GM18499 (cell line): ENCODE measurements at regions not wholly inside any gene's neighbourhood (a gene's known extent, or its start where the extent isn't known, plus 50 kb on each side); places are given as distances from the start of the nearest gene placed in this dataset.

ENCODE experiments used
- ATAC-seq: cut with Tn5 transposase; IDR thresholded peaks from one replicate; pipeline ENCODE4 v1.9.1; 2021; ENCODE audit warnings: moderate number of reproducible peaks; ENCODE audit not compliant: insufficient read depth, unreplicated experiment

DNA sequence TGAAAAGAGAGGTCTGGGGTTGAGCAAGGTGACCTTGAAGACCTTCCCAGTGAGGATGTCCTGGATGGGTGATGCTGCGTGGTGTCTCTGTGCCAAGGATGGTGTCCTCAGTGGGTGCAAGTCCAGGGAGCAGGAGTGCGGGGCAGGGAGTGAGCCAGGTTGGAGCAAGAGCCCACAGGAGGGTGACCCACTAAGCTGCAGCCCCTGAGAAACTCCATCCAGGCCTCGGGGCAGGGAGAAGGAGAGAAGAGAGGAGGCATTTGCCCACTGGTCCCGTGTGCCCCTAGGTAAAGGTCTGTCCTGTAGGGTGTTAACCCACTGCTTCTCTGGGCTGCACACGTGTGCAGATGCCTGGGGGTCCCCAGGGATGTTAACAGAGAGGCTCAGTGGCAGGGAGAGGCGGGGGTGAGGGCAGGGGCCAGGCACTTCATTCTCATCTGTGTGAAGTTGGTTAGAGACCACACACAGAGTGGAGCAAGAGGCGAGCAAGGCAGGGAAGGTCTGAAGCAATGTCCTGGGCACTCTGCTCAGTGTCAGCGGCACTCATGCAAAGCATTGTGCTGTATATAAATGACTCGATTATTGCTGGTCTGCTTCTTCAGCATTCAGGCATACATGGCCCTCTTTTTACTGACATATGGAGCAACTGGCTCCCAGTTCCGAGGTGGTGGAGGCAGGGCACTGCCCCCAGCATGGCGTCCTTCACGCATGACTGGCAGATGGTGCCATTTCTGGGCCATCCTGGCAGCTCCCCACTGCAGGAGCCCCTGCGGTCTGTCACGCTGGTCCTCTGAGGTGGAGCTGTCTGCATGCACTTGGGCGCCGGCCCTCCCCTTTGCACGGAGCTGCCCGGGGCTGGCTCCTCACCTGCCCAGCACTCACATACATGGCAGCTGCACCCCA, 117.2 kb upstream of the HS6ST1 start:
- ATAC-seq, result no peak

DNA sequence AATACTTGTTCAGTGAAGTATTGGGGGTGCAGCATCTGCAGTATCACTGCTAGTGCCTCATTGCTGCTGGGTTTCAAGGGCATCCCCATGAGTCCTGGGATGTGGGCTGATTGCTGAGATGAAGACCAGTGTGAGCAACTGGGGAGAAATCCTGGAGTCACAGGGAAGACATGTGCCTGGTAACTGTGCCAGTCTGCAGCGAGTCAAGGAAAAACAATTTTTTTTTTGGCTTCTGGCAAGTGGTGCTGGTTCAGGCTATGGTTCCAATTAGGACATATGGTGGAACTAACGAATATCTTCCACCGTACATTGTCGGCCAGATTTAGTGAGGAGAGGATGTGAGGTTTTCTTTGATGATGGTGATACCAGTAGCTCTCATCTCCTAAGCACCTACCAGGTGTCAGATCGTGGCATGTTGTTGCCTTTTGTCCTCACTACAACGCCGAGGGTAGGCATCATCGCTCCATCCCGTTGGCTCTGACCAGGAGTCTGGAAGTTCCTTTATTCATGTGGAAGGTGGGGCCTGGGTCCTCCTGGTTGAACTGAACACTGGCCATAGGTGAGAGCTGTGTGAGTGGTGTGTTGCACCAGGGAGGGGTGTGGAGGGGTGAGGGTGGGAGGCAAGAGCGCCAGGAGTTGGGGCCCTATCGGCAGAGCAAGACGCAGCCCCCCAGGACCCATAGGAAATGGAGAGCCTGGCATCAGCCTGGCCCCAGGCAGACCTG, 118.0 kb upstream of the HS6ST1 start:
- ATAC-seq, result no peak

DNA sequence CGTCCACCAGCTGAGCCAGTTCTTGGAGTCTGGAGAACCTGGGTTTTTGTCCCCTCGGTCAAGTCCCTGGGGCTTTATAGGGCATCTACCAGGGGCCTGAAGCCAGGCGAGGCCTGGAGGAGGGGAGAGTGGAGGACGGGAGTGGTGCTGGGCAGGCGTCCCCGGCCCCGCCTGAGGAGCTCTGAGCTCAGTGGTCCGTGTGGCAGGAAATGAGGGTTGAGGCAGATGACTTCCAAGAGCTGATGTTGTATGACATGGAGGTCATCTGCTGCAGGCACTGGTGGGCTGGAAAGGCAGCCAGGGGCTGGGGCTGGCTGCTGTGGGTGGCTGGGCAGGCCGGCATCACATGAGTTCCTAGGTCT, 118.5 kb upstream of the HS6ST1 start:
- ATAC-seq, result no peak

DNA sequence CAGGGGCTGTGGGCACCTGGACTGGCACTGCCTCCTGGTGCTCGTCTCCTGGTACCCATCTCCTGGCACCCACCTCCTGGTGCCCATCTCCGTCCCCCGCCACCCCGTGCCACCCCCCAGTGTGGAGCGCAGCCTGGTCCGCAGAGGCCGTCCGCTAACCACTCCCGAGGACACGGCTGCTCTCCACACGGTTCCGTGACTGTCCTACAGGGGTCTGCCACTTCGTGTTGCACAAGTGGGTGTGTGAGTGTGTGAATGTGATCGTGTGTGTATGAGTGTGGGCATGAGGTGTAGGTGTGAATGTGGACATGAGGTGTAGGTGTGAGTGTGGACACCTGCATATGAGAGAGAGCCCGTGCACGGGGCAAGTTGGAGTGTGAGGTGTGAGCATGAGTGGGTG, 119.4 kb upstream of the HS6ST1 start:
- ATAC-seq, result no peak

DNA sequence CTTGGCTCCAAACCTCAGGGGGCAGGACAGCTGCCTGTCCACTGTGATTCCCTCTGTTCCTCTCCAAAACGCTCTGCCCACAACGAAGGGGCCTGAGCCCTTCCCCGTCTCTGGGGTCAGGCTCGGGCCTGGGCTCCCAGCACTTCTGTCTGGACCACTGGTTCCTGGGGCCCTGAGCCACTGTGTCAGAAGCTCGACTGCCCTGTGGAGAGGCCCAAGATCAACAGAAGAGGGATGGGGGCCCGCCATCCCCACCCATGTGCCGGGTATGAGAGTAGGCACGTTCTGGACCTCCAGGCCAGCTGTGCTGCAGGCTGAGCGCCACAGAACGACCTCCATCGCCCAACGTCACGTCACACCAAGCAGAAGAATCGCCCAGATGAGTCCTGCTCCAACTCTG, 119.9 kb upstream of the HS6ST1 start:
- no peak for ATAC-seq

DNA sequence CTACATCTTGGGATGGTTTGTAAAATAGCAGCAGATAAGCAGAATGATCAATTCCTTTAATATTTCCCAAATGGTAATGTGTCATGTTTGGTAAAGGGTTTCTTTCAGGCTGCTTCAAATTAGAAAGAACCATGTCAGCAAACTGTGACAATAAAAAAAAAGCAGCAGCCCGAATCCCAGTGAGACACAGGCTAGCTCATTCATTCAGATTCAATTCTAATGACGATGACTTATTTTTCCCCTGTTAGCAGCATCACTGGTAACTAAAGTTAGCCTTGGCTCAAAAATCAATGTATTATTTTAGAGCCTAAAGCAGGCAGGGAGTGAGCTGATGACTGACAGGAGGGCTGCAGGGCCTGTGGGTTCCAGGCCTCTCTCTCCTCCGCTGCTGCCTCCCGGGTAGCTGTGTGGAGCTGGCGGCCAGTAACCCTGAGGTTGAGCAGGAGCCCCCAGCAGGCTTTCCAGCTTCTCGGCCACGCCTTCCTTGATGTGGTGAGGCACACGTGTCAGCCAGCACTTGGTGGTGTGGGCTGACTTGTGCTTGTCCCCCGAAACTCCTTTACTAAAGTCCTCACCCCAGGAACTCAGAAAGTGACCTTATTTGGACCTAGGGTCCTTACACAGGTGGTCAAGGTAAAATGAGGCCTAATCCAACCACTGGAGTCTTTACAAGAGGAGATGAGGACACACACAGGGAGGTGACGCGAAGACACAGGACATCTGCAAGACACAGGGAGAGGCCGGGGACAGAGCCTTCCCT, 120.5 kb upstream of the HS6ST1 start:
- no peak for ATAC-seq

DNA sequence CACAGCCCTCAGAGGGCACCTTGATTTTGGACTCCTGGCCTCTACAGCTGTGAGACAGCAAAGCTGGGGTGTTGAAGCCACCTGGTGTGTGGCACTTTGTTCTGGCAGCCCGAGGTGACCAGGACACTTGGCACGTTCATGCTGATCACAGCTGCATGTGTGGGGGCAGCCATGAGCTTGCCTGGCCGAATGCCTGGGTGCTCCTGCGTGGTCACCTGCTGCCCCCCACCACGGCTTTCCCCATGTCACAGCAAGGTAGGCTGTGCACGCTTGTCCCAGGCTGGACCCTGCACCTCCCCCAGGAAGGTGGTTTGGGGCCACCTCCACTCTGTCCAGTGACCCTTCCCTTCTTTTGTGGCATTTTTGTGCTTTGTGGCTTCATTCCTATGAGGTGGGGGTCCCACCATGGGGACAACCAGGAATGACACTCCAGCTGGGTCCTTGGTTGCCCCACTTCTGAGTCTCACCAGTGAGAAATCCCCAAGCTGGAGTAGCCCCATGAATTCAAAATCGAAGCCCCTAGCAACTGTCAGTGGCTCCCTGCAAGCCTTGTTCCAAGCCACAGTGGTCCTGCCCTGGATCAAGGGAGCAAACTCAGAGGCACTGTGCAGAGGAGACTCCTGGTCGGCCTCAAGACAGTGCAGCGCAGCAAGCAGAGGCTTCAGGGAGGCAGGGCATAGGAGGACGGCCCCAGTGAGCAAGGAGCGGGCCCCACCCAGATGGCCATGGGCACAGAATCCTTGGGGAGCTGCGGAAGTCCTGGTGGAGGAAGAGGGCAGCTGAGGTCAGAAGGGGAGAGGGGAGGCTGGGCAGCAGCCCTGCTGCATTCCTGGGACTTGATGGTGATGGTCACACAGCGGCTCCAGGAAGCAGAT, 121.4 kb upstream of the HS6ST1 start:
- ATAC-seq, result no peak

DNA sequence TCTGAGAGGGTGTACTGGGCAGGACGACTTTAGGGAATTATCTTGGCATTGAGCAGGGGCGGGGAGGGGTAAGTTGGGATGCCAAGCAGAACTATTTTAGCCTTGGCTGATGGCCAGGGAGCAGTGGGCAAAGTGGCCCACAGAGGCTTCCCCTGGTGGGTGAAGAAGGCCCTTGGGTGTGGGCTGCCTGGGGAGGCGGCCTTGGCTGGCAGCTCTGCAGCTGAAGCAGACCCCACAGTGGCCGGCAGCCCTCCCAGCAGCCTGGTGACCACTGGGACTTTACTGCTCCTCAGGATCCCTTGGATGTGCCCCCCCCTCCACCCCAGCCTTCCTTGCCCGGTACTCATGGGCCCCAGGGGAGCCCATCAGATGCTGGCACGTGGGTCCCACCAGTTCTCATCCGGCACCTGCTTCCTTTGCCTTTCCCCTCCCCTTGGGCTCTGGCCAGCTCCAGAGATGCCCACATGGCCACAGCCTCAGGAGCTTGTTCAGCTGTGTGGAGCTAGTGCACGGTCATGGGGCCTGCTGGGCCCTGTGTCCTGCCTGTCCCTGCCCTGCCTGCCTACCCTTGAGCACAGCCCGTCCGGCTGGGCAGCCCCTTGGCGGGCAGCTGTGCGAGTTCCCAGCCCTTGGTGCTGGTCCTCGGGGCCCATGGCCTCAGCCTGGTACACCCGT, 122.1 kb upstream of the HS6ST1 start:
- no peak for ATAC-seq

DNA sequence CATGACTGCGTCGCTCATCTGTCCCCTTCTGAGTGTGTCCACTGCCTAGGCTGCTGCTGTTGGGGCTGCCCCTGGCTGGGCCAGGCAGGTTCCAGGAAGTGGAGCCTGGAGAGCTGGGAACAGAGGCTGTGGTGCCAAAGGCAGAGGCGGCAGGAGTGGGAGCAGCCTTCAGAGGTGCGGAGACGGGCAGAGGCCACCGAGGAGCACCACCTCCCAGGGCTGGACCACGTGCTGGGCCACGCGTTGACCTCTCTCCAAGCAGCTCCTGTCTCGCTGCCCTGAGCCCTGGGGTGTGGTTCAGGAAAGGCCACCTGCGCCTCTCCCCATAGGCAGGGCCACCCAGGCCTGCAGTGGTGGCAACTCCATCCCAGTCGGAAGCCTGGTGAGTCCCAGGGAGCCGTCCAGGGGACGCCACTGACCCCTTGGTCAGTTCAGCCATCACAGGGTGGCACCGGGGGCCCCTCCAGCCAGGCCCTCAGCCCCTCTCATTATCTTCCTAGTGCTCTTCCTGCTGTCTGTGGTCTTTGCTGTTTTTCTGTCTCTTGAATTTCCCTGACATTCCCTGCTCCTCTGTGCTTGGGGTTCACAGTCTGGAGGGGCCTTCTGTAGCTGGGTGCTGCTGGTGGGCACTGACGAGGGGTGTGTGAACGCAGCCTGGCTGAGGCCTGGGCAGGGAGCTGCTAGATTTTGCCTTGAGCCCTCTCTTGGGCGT, 122.8 kb upstream of the HS6ST1 start:
- ATAC-seq, result no peak

DNA sequence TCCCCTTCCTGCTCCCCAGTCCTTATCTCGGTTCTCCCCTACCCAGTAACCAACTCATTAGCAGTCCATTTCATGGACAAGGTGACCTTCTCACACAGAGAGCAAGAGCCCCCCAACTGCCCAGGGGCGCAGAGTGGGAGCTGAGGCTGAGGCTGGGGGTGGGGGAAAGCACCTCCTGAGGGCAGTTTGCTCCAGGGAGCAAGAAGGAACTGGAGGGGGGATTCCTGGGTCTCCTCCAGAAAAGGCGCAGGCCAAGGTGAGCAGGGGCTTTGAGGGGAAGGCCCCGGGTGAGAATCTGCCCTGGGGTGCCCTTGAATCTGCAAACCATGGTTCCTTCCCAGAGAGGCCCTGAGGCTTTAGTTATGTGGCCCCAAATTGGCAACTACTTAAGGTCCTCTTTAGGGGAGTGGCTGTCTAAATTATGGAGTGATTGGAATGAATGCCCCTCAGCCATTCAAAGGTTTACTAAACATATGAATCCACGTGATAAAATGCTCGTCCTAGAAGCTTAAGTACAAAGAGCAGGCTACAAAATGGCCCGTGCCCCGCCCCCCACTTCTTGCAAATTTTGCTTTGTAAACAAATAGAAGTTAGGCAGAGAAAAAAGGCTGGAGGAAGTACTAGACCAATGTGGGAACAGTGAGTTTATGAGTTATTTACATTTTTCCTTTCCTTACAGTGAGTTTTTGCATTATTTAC, 123.5 kb upstream of the HS6ST1 start:
- no peak for ATAC-seq

DNA sequence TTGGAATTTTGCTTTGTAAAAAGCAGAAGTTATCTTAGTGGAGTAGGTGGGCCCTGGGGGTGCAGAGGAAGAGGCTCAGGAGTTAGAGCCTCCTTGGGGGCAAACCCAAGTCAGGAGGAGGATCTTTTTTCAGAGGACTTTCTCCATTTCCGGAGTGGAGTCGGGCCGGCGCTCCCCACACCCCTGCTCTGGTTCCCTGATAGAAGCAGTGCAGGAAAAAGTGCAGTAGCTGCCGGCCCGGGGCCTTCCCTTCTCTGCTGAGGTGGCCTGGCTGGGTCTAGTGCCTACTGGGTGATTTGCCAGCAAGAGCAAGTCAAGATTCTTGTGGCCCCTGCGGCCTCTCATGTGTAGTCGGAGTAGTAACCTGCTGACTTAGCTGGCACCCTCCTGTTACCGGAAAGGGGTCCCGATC, 124.2 kb upstream of the HS6ST1 start:
- ATAC-seq, result no peak

DNA sequence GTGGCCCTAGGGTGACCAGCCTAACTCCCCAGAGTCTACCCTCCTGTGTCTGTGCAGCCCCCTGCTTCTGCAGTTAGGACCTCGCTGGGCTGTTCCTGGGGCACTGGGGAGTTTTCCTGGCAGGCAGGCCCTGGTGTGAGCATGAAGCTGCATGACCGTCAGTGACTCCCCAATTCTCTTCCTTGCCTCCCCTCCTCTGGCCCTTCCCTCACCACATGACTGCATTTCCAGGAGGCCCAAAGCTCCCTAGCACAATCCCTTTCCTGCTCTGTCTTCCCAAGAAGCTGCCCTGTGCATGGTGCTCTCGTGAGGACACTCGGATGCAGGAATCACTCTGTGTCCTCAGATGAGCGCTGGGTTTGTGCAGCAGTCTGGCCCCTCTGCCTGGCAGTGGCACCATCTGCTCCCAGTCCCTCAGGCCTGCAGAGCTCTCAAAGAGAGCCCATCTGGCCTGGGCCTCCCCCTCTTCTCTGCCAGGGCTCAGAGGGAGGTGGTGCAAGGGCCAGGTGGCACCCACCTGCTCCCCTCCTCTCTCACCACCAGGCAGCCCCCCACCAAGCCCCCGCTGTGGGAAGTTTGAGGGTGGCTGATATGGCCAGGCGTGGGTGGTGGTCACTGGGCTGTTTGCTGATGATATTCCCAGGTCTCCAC, 125.6 kb upstream of the HS6ST1 start:
- no peak for ATAC-seq

DNA sequence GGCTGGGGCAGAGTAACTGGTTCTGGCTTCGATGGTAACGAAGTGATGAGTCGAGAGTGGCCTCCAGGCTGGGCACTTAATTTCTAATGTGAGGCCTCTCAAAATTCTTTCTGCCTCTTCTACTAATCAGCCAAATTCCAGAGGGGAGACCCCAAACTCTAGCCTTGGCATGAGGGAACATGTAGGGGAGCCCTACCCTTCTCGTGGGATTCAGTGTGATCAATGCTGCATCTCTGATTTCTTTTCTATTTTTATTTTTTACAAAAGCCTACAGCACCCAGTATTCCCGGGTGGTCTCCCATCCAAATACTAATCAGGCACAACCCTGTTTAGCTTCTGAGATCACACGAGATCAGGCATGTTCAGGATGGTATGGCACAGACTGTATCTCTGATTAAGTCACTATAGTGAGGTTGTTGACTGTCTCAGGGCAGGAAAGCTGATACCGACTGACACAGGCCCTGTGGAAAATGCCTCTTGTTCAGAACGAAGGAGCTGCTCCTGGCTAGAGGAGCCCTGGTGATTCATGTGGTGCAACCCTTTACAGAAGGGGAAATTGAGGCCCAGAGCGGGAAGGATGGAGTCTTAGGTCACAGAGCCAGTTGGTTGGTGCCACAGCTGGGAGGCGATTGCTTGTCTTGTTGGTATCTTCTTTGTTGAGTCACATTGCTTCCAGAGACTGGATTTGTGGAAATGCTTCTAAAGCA, 126.3 kb upstream of the HS6ST1 start:
- ATAC-seq, result no peak

DNA sequence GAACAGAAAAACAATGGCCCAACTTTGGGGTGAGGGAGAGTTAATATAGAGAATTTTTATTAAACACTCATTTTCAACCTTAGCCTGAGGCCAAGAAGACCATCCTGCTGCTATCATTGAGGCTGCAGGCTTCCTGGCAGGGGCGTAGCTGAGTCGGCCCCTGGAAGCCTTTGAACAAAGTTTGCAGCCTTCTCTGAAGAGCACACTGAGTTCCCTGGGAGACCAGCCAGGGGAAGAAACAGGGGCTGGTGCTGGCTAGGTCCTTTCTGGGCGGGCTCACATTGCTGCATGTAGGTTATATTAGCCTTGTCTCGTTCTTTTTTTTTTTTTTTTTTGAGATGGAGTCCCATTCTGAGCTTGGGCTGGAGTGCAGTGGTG, 126.8 kb upstream of the HS6ST1 start:
- ATAC-seq, result no peak

DNA sequence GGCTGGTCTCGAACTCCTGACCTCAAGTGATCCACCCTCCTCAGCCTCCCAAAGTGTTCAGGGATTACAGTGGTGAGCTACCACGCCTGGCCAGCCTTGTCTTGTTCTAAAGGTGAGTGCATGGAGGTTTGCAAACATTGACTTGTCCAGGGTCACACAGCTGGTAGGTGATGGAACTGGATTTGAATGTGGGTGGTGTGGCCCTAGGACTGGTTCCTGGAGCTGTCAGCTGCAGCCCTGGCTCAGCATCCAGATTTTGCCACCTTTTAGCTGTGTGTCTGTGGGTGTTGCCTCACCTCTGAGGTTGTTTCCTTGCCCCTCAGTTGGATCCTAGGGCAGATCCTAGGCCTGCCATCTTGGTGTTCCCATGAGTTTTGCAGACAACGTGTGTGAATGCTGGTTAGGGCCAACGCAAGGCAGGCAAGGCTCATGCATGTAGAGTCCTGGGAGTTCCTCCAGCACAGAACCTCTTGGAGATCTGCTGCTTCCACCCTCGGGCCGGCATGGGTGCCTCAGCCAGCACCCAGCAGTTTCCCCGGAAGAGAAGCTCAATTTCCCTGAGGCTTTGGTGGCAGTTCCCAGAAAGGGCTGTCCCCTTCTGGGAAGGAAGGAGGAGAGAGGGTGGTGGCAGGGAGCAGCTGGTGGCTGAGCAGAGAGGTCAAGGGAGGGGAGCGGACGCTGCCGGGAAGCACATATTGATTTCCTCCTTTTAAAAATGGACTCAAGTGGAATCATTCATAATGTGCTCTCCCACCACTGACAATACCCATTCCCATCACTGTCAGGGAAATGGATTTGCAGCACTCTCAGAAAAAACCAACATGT, 127.6 kb upstream of the HS6ST1 start:
- no peak for ATAC-seq

DNA sequence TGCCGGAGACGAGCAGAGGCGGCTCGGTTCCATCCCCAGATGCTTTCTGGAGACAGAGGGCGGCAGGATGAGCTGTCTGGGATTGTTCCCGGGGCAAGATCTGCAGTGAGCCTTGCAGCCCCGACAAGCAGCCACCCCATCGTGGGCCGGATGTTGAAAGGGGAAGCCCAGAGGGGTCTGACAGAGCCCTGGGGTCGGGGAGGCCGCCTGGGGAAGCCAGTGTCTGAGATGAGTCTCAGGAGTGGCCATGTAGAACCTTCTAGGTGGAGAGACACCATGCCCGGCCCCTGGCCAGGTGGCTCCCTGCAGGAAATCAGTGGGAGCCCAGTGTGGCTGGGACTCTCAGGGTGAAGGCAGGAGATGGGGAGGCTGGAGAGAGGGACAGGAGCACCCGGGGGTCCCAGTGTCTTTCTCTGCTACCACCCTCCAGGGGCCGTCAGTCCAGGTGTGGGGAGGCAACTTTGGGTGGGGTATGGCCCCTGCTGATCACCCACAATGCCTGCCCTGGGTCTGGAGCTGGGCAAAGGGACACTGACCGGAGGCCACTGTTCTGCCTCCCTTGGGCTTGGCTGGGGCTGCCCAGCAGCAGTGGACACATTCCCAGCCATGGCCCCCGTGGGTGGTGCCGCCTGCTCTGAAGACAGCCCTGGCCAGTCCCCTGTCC, 128.3 kb upstream of the HS6ST1 start:
- no peak for ATAC-seq
